GM12864 (cell line): ENCODE measurements at regions not wholly inside any gene's neighbourhood (a gene's known extent, or its start where the extent isn't known, plus 50 kb on each side); places are given as distances from the start of the nearest gene placed in this dataset.

Experiments used
- DNase-seq: peaks from one replicate; pipeline ENCODE4 v3.0.0-alpha.2; 2011; ENCODE audit warnings: low read depth
- H3K4me3 ChIP-seq: 2 replicates; pipeline ENCODE4 v1.5.1; 2011; ENCODE audit warnings: mild to moderate bottlenecking, low read depth, low read length, control low read depth
- CTCF ChIP-seq: IDR thresholded peaks from 2 replicates; pipeline ENCODE4 v1.5.1; 2011; ENCODE audit warnings: low read depth, mild to moderate bottlenecking, moderate library complexity, low read length, control low read depth, inconsistent platforms; ENCODE audit errors: missing control alignments

GRCh38 chr9:87216036-87216435 is 268.7 kb upstream of the GAS1 start:
- no peak for DNase-seq
- no peak for TF ChIP-seq CTCF
- H3K4me3 ChIP-seq: no peak overlapping the region

- DNase-seq: no peak
- H3K4me3 ChIP-seq: no peak overlapping the region
- no peak for TF ChIP-seq CTCF
Measured at GRCh38 chr9:87216897-87217455, 269.7 kb upstream of the GAS1 start.

- DNase-seq: no peak
- no peak overlapping the region for H3K4me3 ChIP-seq
- TF ChIP-seq CTCF: no peak
Measured at GRCh38 chr9:87223392-87224246, 274.0 kb upstream of the DAPK1 start.

GRCh38 chr9:87226896-87227295 is 270.8 kb upstream of the DAPK1 start:
- no peak for TF ChIP-seq CTCF
- no peak for DNase-seq
- no peak overlapping the region for H3K4me3 ChIP-seq

- TF ChIP-seq CTCF: no peak
- no peak overlapping the region for H3K4me3 ChIP-seq
- DNase-seq: no peak
Measured at GRCh38 chr9:87227456-87227855, 270.2 kb upstream of the DAPK1 start.

- no peak for DNase-seq
- no peak for TF ChIP-seq CTCF
- no peak overlapping the region for H3K4me3 ChIP-seq
Measured at GRCh38 chr9:87229108-87229507, 268.6 kb upstream of the DAPK1 start.

- DNase-seq: no peak
- no peak for TF ChIP-seq CTCF
- no peak overlapping the region for H3K4me3 ChIP-seq
Measured at GRCh38 chr9:87233431-87233830, 264.2 kb upstream of the DAPK1 start.
